ENCODE measurements at regions not wholly inside any gene's neighbourhood (a gene's known extent, or its start where the extent isn't known, plus 50 kb on each side); places are given as distances from the start of the nearest gene placed in this dataset.
A peak's percentile ranks its signal among the peaks of the same experiment; 100 is the strongest.

- H3K27ac ChIP-seq (ENCODE audit: low read depth, low read length), result no peak overlapping the region
- no peak overlapping the region for H2BK20ac ChIP-seq (ENCODE audit: low read length)
- CTCF ChIA-PET (ENCODE audit: partially characterized antibody), result no interaction called here
- H4K8ac ChIP-seq (ENCODE audit: extremely low read depth, insufficient read depth, low read length), result peak overlapping the region; percentile 71; the same call in 1 of the 2 replicates
- 100% methylated on average over 5 of the region's 5 CpGs; no CpG with 5 or more reads in 1 of the 2 experiments for WGBS, 2 experiments (ENCODE audit: extremely low coverage in 1 of 2, insufficient coverage in 1 of 2, insufficient read length in 1 of 2, insufficient replicate concordance in 2 of 2, low coverage in 1 of 2, low lambda C conversion rate in 2 of 2, missing lambda C conversion rate in 1 of 2)
- no peak overlapping the region for H3K4me3 ChIP-seq (ENCODE audit: extremely low read depth in 1 of 4, insufficient read depth in 2 of 4, low read depth in 3 of 4, low read length in 4 of 4)
- H3K56ac ChIP-seq (replicated peaks; ENCODE audit: insufficient read length, low read depth, low read length), result no peak overlapping the region
- no peaks in the 10 kb centered on the region for H3K79me1 ChIP-seq (ENCODE audit: low read depth, low read length)
- no peaks in the 10 kb centered on the region for H3K23me2 ChIP-seq (ENCODE audit: low read depth, low read length)
- no peak overlapping the region for H3K23ac ChIP-seq (ENCODE audit: insufficient read length)
- no peak overlapping the region for H2AK5ac ChIP-seq (ENCODE audit: low read depth, low read length)
- H2BK5ac ChIP-seq (ENCODE audit: low read depth, low read length), result no peak overlapping the region
- no peaks in the 10 kb centered on the region for H4K20me1 ChIP-seq (replicated peaks in 1 of 2; ENCODE audit: control insufficient read depth in 1 of 2, insufficient read depth in 2 of 2, low read length in 2 of 2)
- no peak overlapping the region for H2BK15ac ChIP-seq (ENCODE audit: low read length)
- H2AFZ ChIP-seq (ENCODE audit: low read length), result no peak overlapping the region
- no peaks in the 10 kb centered on the region for H3K4me1 ChIP-seq (replicated peaks in 1 of 4; ENCODE audit: control insufficient read depth in 3 of 4, insufficient read depth in 4 of 4, low read length in 3 of 4)
- no peak overlapping the region for H4K5ac ChIP-seq (ENCODE audit: insufficient read length, low read depth, low read length)
- no peak overlapping the region for H4K91ac ChIP-seq (replicated peaks; ENCODE audit: insufficient read length, low read length)
- FAIRE-seq (no peak), DNase-seq (ENCODE audit: low read depth in 1 of 2, low spot score in 2 of 2) (no peak)
- H3K4me2 ChIP-seq (ENCODE audit: insufficient read depth in 1 of 2, low read depth in 2 of 2, low read length in 2 of 2), result no peak overlapping the region
- H3K4ac ChIP-seq (replicated peaks; ENCODE audit: insufficient read length, low read depth, low read length), result no peak overlapping the region
- H3K79me2 ChIP-seq (ENCODE audit: control insufficient read depth in 1 of 2, insufficient read depth in 2 of 2, low read length in 2 of 2), result no peaks in the 10 kb centered on the region
- no peak overlapping the region for H3K18ac ChIP-seq (ENCODE audit: extremely low read depth, low read length)
- H3K27me3 ChIP-seq (replicated peaks in 1 of 4; ENCODE audit: control insufficient read depth in 3 of 4, extremely low read depth in 1 of 4, insufficient read depth in 3 of 4, low read length in 3 of 4), result no peaks in the 10 kb centered on the region
- H3K9ac ChIP-seq (replicated peaks in 1 of 4; ENCODE audit: extremely low read depth in 1 of 4, low read depth in 3 of 4, low read length in 3 of 4), result no peak overlapping the region
- H2BK12ac ChIP-seq (ENCODE audit: low read depth, low read length), result no peak overlapping the region
- H3K36me3 ChIP-seq (ENCODE audit: control insufficient read depth in 2 of 4, insufficient read depth in 4 of 4, low read length in 3 of 4), result no peaks in the 10 kb centered on the region
- H3K14ac ChIP-seq (ENCODE audit: insufficient read length), result no peak overlapping the region
- POLR2A ChIA-PET (ENCODE audit: partially characterized antibody), result no interaction called here
- no peaks in the 10 kb centered on the region for H3K9me3 ChIP-seq (ENCODE audit: insufficient read depth in 2 of 2, low read depth in 1 of 2, low read length in 1 of 2)
- no peak overlapping the region for H2BK120ac ChIP-seq (replicated peaks; ENCODE audit: low read depth, low read length)
- TF ChIP-seq SIRT6 (IDR thresholded peaks at IDR 0.05; ENCODE audit: low read length), result no peak
- TF ChIP-seq TCF12 (IDR thresholded peaks at IDR 0.05; ENCODE audit: low read depth, low read length), result no peak
- no peak for TF ChIP-seq TAF1 (IDR thresholded peaks at IDR 0.05; ENCODE audit: low read depth, low read length)
- TF ChIP-seq POLR2AphosphoS5 (IDR thresholded peaks at IDR 0.05; ENCODE audit: low read depth, low read length), result no peak
- TF ChIP-seq TEAD4 (IDR thresholded peaks at IDR 0.05; ENCODE audit: low read depth, low read length), result no peak
- no peak for TF ChIP-seq EZH2 (IDR thresholded peaks at IDR 0.05; ENCODE audit: low read depth, low read length, severe bottlenecking)
- TF ChIP-seq ATF3 (IDR thresholded peaks at IDR 0.05; ENCODE audit: insufficient read depth, low read depth, low read length), result no peak
- no peak for TF ChIP-seq RNF2 (IDR thresholded peaks at IDR 0.05; ENCODE audit: borderline replicate concordance, low read depth, low read length, missing control alignments, poor library complexity, severe bottlenecking)
- TF ChIP-seq SIX5 (IDR thresholded peaks at IDR 0.05; ENCODE audit: low read depth, low read length), result no peak
- TF ChIP-seq RAD21 (IDR thresholded peaks at IDR 0.05 in 1 of 2, conservative IDR thresholded peaks at IDR 0.05 in 1 of 2; ENCODE audit: low read depth in 2 of 2, low read length in 2 of 2), result no peak
- no peak for TF ChIP-seq MAX (IDR thresholded peaks at IDR 0.05)
- no peak for TF ChIP-seq FOSL1 (IDR thresholded peaks at IDR 0.05; ENCODE audit: insufficient read depth, low read depth, low read length)
- no peak for TF ChIP-seq CHD1 (IDR thresholded peaks at IDR 0.05; ENCODE audit: low read depth, low read length)
- TF ChIP-seq GABPA (IDR thresholded peaks at IDR 0.05; ENCODE audit: borderline replicate concordance, insufficient read depth, low read length), result no peak
Measured at GRCh38 chr11:82239498-82239897, 494.2 kb downstream of the FAM181B start.

All from H1 (cell line).